ENCODE measurements at regions not wholly inside any gene's neighbourhood (a gene's known extent, or its start where the extent isn't known, plus 50 kb on each side); places are given as distances from the start of the nearest gene placed in this dataset.

DNA sequence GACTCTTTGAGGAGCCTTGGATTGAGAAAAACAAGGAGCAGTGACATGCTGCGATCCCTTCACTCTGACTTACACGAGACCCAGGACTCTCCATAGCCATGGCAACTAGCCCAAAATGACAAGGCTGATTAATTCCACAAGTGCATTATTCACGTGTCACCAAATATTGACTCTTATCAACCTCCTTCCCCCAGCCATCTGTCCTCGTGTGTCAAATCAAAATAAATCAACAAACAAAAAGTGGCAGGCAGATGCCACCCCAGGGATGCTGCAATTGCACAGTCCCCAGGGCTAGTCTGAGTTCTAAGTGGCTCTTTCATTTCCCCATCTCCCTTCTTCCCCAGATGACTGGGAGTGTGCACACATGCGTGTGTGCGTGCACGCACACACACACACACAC lies 104.9 kb downstream of the AQP9 start:
- TF ChIP-seq CTCF (IDR thresholded peaks at IDR 0.05) (no peak), POLR2A (IDR thresholded peaks at IDR 0.05) (no peak), POLR2AphosphoS5 (IDR thresholded peaks at IDR 0.05; ENCODE audit: insufficient read depth in 1 of 2, low read depth in 1 of 2) (no peak)
